Mammary epithelial cell (primary cell): ENCODE measurements at regions not wholly inside any gene's neighbourhood (a gene's known extent, or its start where the extent isn't known, plus 50 kb on each side); places are given as distances from the start of the nearest gene placed in this dataset.

Experiments used
- CTCF ChIP-seq, 2 donors: IDR thresholded peaks in 1 of 2; conservative IDR thresholded peaks in 1 of 2; 2 replicates each; pipeline ENCODE4 v1.5.1; 2011 to 2012; ENCODE audit warnings: inconsistent platforms in 2 of 2, low read length in 2 of 2, mild to moderate bottlenecking in 2 of 2, control low read depth in 1 of 2, low read depth in 1 of 2; ENCODE audit not compliant: insufficient read depth in 1 of 2; ENCODE audit errors: extremely low read depth in 1 of 2
- EZH2 ChIP-seq: IDR thresholded peaks from 2 replicates; pipeline ENCODE4 v1.6.1; 2012; ENCODE audit warnings: low read length, inconsistent platforms, borderline replicate concordance

- no peak for TF ChIP-seq EZH2
- no peak for TF ChIP-seq CTCF (conservative IDR thresholded peaks at IDR 0.05 in 1 of 2, IDR thresholded peaks at IDR 0.05 in 1 of 2; ENCODE audit: extremely low read depth in 1 of 2, insufficient read depth in 1 of 2, low read depth in 1 of 2, low read length in 2 of 2)
Observed at GRCh38 chrX:87110142-87110541, 407.5 kb upstream of the KLHL4 start.
